Activated naive CD4-positive, alpha-beta T cell treated with anti-CD3 and anti-CD28 coated beads, Interleukin-2, amount 50 U/mL, for 72 hours (primary cell): ENCODE measurements at regions not wholly inside any gene's neighbourhood (a gene's known extent, or its start where the extent isn't known, plus 50 kb on each side); places are given as distances from the start of the nearest gene placed in this dataset.
"Not testable (repeated sequence)": the region's sequence is repeated elsewhere in the genome, so short reads cannot be mapped to it uniquely, and the experiment has no call there.

Source experiments
- ATAC-seq, 2 donors: fragments of 150-1000 bp; cut with Tn5 transposase; 2 replicates each; pipeline ENCODE4 v1.10.0; 2021; ENCODE audit warnings: mild to moderate bottlenecking in 2 of 2, moderate library complexity in 2 of 2
- DNase-seq, 2 donors: peaks; one replicate each; pipeline ENCODE4 v3.0.0; 2021 to 2022; ENCODE audit warnings: low spot score in 2 of 2
- H3K27ac Mint-ChIP-seq, 2 donors: one replicate each; pipeline ENCODE4 v1.8.0; 2022; ENCODE audit warnings: mild to moderate bottlenecking in 2 of 2, mixed read lengths in 2 of 2
- H3K36me3 Mint-ChIP-seq, 2 donors: one replicate each; pipeline ENCODE4 v1.8.0; 2022; ENCODE audit warnings: mixed read lengths in 2 of 2
- H3K9me3 Mint-ChIP-seq, 2 donors: one replicate each; pipeline ENCODE4 v1.8.0; 2022; ENCODE audit warnings: mixed read lengths in 2 of 2

DNA sequence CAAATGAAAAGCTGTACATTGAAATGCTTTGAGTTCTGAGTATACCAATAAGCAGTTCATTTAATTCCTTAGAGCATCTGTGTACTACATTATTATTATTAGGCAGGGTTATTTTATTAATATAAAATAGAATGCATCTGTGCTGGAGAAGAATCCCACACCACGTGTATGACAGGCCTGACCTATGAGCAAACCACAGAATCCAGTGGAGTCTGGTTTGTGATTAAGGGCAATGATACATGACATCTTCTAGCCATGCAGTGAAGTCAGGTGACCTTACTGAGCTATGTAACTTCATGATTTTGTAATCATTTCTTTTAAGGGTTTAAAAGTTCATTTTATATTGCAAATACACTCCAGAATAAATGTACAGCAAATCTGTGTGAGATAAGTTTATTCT, 1165.0 kb upstream of the TENM3 start:
- no peaks in the 10 kb centered on the region for H3K36me3 Mint-ChIP-seq
- no peaks in the 10 kb centered on the region for H3K9me3 Mint-ChIP-seq
- DNase-seq (no peak), ATAC-seq (no peak)
- no peak overlapping the region for H3K27ac Mint-ChIP-seq

DNA sequence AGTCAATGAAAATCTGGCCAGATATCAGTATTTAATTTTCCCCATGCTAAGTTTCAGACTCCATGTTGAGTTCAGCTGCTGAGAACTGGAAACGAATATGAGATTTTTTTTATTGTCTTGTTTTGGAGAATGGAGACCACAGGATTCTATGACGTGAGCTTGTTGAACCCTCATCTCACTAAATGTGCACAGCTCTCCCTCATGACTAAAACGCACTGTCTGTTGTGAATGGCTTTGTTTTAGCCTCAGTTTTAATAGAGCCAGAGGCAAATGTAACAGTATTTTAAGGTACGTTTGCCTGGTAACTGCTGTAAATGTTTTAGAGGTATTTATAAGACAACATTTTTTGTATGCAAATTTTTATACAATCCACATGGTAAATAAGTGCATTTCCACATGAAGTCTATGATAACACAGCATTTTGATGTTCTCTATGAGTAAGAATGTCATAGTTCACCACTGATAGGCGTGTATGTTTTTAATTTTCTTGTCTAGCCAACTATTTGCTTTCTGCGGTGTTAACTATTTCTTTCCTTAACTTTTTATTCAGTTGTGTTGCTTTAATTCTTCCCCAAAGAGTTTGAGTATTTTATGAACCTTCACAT, 1159.3 kb upstream of the TENM3 start:
- H3K36me3 Mint-ChIP-seq = no peaks in the 10 kb centered on the region
- ATAC-seq (no peak), DNase-seq (no peak)
- no peak overlapping the region for H3K27ac Mint-ChIP-seq
- no peaks in the 10 kb centered on the region for H3K9me3 Mint-ChIP-seq

- DNase-seq = no peak
- H3K36me3 Mint-ChIP-seq = no peaks in the 10 kb centered on the region
- no peak for ATAC-seq
Observed at GRCh38 chr4:181085557-181085956, 1157.6 kb upstream of the TENM3 start.

DNA sequence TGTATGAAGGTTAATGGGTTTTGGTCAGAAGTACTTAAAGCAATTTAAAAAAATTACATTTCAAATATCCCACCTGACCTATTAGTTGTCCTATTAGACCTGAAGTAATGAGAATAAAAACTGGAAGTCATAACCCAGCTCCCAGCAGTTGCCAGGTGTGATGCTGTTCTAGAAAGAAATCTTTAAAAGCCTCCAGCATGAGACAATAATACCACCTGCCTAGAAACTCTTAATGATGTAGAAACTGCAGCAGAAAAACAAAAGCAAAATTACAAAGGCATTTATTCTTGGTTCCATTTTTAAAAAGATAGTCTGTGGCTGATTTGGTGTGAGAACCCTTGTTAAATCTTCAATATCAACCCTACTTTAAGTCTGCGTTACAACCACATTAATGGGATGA, 1137.7 kb upstream of the TENM3 start:
- no peaks in the 10 kb centered on the region for H3K36me3 Mint-ChIP-seq
- H3K27ac Mint-ChIP-seq = no peak overlapping the region
- H3K9me3 Mint-ChIP-seq = peaks cover 0 to 4% of the 10 kb centered on the region in 2 donors
- no peak for DNase-seq
- no peak for ATAC-seq

More at GRCh38 chr4:181085557-181085956, 1157.6 kb upstream of the TENM3 start:
- H3K27ac Mint-ChIP-seq = no peak overlapping the region
- H3K9me3 Mint-ChIP-seq = peaks cover 6 to 10% of the 10 kb centered on the region in 2 donors

DNA sequence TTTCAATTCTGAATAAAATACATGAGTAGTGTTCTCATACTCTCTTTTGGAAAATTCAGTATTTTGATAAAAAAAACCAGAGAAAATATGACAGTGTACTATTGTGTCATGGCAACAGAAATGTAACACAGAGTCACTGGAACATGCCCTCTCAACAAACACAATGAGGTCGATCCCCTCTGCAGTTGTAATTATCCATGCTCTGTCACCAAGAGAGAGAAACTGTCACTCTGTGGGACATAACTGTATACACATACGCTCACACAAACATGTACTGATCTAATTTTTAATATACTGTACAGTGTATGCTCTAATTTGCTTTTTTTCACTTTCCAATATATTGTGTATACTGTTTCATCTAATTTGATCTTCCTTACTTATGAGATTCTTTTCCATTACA, 1136.8 kb upstream of the TENM3 start:
- H3K36me3 Mint-ChIP-seq = no peaks in the 10 kb centered on the region
- H3K27ac Mint-ChIP-seq = no peak overlapping the region
- ATAC-seq (no peak), DNase-seq (no peak)
- H3K9me3 Mint-ChIP-seq = peaks cover 0 to 4% of the 10 kb centered on the region in 2 donors

GRCh38 chr4:181108237-181108636, 1135.0 kb upstream of the TENM3 start:
- ATAC-seq = no peak
- Mint-ChIP-seq H3K9me3 (peaks cover 0 to 5% of the 10 kb centered on the region in 2 donors), H3K27ac (no peak overlapping the region), H3K36me3 (no peaks in the 10 kb centered on the region)
- DNase-seq = no peak

DNA sequence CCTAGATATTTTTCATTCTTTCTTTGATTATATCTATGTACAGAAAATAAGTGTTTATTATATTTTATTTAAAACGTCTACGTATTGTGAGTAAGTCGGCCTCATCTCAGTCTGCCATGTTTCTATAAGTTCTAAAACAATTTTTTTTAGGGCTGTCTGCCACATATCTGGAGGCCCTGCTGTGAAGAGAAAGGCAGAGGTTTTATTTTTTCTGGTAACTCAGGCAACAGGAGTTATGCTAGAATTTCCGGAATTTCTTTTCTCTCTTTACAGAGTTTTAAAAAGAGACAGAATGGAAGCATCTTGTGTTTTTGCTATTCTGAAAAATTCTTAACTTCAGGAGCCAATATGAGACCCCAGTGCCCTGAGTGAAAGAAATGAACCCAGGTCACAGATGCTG, 1124.0 kb upstream of the TENM3 start:
- Mint-ChIP-seq H3K9me3 (peaks cover 3 to 5% of the 10 kb centered on the region in 2 donors), H3K27ac (no peak overlapping the region), H3K36me3 (no peaks in the 10 kb centered on the region)
- ATAC-seq = no peak
- DNase-seq = no peak

GRCh38 chr4:181121733-181122132, 1121.5 kb upstream of the TENM3 start:
- Mint-ChIP-seq H3K36me3 (no peaks in the 10 kb centered on the region), H3K27ac (no peak overlapping the region), H3K9me3 (peaks cover 6 to 13% of the 10 kb centered on the region in 2 donors)
- no peak for DNase-seq
- no peak for ATAC-seq

GRCh38 chr4:181127171-181127570, 1116.0 kb upstream of the TENM3 start:
- DNase-seq (no peak), ATAC-seq (no peak)
- Mint-ChIP-seq H3K9me3 (peaks cover 31 to 32% of the 10 kb centered on the region in 2 donors), H3K27ac (no peak overlapping the region), H3K36me3 (peaks cover 0 to 26% of the 10 kb centered on the region in 2 donors)

DNA sequence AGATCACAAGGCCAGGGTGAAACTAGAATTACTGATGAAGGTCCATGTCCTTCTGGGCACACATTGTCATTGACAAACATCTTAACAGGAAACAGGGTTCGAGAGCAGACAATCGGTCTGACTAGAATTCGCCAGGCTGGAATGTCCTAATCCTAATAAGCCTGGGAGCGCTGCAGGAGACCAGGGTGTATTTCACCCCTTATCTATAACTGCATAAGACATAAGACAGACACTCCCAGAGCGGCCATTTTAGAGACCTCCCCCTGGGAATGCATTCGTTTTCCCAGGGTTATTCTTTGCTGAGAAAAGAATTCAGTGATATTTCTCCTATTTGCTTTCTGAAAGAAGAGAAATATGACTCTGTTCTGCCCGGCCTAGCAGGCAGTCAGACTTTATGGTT, 1112.9 kb upstream of the TENM3 start:
- peaks cover 0 to 26% of the 10 kb centered on the region in 2 donors for H3K36me3 Mint-ChIP-seq
- peaks cover 32 to 34% of the 10 kb centered on the region in 2 donors for H3K9me3 Mint-ChIP-seq
- not testable (repeated sequence) for ATAC-seq, DNase-seq, H3K27ac Mint-ChIP-seq

GRCh38 chr4:181137351-181137750, 1105.9 kb upstream of the TENM3 start:
- DNase-seq (no peak), ATAC-seq (no peak)
- Mint-ChIP-seq H3K36me3 (no peaks in the 10 kb centered on the region), H3K9me3 (peaks cover 0 to 3% of the 10 kb centered on the region in 2 donors), H3K27ac (no peak overlapping the region)

DNA sequence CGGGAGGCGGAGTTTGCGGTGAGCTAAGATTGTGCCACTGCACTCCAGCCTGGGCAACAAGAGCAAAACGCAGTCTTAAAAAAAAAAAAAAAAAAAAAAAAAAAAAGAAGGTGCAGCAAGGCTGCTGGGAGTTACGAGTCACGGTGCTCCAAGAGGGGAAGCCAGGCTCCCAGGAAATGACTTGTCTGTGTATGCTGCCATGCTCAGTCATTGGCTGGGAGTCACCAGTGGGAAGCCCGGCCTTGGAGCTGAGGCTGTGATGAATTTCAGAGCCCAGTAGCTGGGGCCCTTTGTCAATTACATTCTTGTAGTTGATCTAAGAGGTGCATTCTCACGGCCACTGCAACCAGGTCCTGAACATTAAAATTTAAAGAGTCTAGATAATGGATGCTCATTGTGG, 1105.1 kb upstream of the TENM3 start:
- DNase-seq (no peak), ATAC-seq (no peak)
- H3K27ac Mint-ChIP-seq = no peak overlapping the region
- H3K36me3 Mint-ChIP-seq = no peaks in the 10 kb centered on the region
- peaks cover 0 to 3% of the 10 kb centered on the region in 2 donors for H3K9me3 Mint-ChIP-seq

- H3K9me3 Mint-ChIP-seq = no peaks in the 10 kb centered on the region
- no peaks in the 10 kb centered on the region for H3K36me3 Mint-ChIP-seq
- ATAC-seq (no peak), DNase-seq (no peak)
- no peak overlapping the region for H3K27ac Mint-ChIP-seq
Observed at GRCh38 chr4:181140037-181140603, 1103.1 kb upstream of the TENM3 start.

DNA sequence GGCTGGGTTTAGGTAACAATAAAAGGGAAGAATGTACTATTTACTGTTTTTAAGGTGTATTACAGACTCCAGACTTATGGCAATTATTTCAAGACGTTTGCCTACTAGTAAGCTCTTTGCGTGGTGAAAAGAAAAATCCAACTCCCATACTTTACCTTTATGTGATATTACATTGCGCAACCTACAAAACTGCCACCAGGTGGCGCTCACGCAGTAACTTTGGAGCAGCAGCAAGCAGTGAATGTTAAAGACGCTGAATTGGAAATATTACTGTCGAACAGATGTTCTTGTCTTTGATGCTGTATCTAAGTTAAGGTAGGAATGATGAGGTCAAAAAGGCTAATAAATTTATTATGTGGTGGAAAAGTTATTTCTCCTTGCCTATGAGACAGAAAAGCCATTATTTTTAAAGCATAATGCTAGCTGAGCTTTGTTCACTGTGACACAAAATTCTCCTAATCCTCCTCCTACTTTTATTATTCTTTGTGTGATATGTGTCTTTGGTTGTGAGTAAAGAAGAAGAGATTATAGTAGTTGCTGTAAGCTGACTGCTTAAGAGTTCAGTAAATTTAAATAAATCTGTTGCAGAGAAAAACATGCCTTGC, 1099.8 kb upstream of the TENM3 start:
- Mint-ChIP-seq H3K27ac (no peak overlapping the region), H3K36me3 (no peaks in the 10 kb centered on the region), H3K9me3 (no peaks in the 10 kb centered on the region)
- peak in 1 of 2 donors; percentile 72 for ATAC-seq
- DNase-seq = peak; percentile 56 to 59

- ATAC-seq (no peak), DNase-seq (no peak)
- no peak overlapping the region for H3K27ac Mint-ChIP-seq
- no peaks in the 10 kb centered on the region for H3K36me3 Mint-ChIP-seq
- H3K9me3 Mint-ChIP-seq = no peaks in the 10 kb centered on the region
Observed at GRCh38 chr4:181146051-181146450, 1097.2 kb upstream of the TENM3 start.

- Mint-ChIP-seq H3K27ac (no peak overlapping the region), H3K9me3 (no peaks in the 10 kb centered on the region), H3K36me3 (no peaks in the 10 kb centered on the region)
- ATAC-seq (no peak), DNase-seq (no peak)
Observed at GRCh38 chr4:181147416-181147951, 1095.7 kb upstream of the TENM3 start.

DNA sequence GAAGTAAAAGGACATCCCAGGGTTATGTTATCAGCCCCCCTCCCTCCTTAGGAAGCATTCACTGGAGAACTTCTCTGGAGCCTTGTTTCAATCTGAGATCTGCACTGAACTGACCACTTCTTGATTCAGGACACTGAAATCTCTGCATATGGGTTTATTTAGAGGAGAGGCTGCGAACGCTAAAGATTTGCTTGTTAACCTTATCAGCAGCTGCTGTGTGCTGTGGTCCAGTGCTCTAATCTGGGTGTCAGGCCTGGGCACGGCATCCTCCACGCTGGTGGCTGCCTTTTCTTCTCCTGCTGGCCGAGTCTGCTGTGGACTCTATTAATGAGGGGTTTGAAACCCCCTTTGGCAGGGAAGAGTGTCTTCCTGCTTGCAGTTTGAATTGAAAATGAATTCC, 1094.7 kb upstream of the TENM3 start:
- Mint-ChIP-seq H3K9me3 (no peaks in the 10 kb centered on the region), H3K36me3 (no peaks in the 10 kb centered on the region), H3K27ac (no peak overlapping the region)
- ATAC-seq (no peak), DNase-seq (no peak)

GRCh38 chr4:181150191-181150590, 1093.0 kb upstream of the TENM3 start:
- no peak overlapping the region for H3K27ac Mint-ChIP-seq
- DNase-seq (no peak), ATAC-seq (no peak)
- H3K36me3 Mint-ChIP-seq = no peaks in the 10 kb centered on the region
- H3K9me3 Mint-ChIP-seq = no peaks in the 10 kb centered on the region
